HG03565 (cell line): ENCODE measurements at regions not wholly inside any gene's neighbourhood (a gene's known extent, or its start where the extent isn't known, plus 50 kb on each side); places are given as distances from the start of the nearest gene placed in this dataset.

Experiments
- ATAC-seq: cut with Tn5 transposase; IDR thresholded peaks from one replicate; pipeline ENCODE4 v1.9.1; 2021; ENCODE audit warnings: mild to moderate bottlenecking, moderate library complexity; ENCODE audit not compliant: unreplicated experiment

GRCh38 chr1:221448585-221449175 is 293.2 kb downstream of the DUSP10 start:
- ATAC-seq = no peak

GRCh38 chr1:221449194-221449593 is 292.7 kb downstream of the DUSP10 start:
- no peak for ATAC-seq

GRCh38 chr1:221449801-221450470 is 292.0 kb downstream of the DUSP10 start:
- ATAC-seq = peak; percentile 40

GRCh38 chr1:221451741-221452140 is 290.1 kb downstream of the DUSP10 start:
- no peak for ATAC-seq

GRCh38 chr1:221454096-221454495 is 287.8 kb downstream of the DUSP10 start:
- ATAC-seq = no peak

- no peak for ATAC-seq
Measured at GRCh38 chr1:221456918-221457317, 285.0 kb downstream of the DUSP10 start.

- no peak for ATAC-seq
Measured at GRCh38 chr1:221457685-221458446, 284.0 kb downstream of the DUSP10 start.

- no peak for ATAC-seq
Measured at GRCh38 chr1:221458447-221459156, 283.3 kb downstream of the DUSP10 start.

- no peak for ATAC-seq
Measured at GRCh38 chr1:221459558-221459957, 282.3 kb downstream of the DUSP10 start.

- no peak for ATAC-seq
Measured at GRCh38 chr1:221462345-221462744, 279.5 kb downstream of the DUSP10 start.

- ATAC-seq = no peak
Measured at GRCh38 chr1:221468546-221468945, 273.3 kb downstream of the DUSP10 start.

- ATAC-seq = no peak
Measured at GRCh38 chr1:221469476-221469875, 272.4 kb downstream of the DUSP10 start.

GRCh38 chr1:221470000-221470698 is 271.7 kb downstream of the DUSP10 start:
- ATAC-seq = no peak

GRCh38 chr1:221473411-221473810 is 268.5 kb downstream of the DUSP10 start:
- no peak for ATAC-seq

GRCh38 chr1:221477252-221477651 is 264.6 kb downstream of the DUSP10 start:
- no peak for ATAC-seq

GRCh38 chr1:221478050-221478949 is 263.6 kb downstream of the DUSP10 start:
- peak; percentile 90 for ATAC-seq

GRCh38 chr1:221487781-221488524 is 253.9 kb downstream of the DUSP10 start:
- ATAC-seq = no peak

- no peak for ATAC-seq
Measured at GRCh38 chr1:221488550-221488949, 253.3 kb downstream of the DUSP10 start.

- ATAC-seq = no peak
Measured at GRCh38 chr1:221494670-221495069, 247.2 kb downstream of the DUSP10 start.
